HEK293T (cell line): ENCODE measurements at regions not wholly inside any gene's neighbourhood (a gene's known extent, or its start where the extent isn't known, plus 50 kb on each side); places are given as distances from the start of the nearest gene placed in this dataset.
"Not testable (repeated sequence)": the region's sequence is repeated elsewhere in the genome, so short reads cannot be mapped to it uniquely, and the experiment has no call there.

Experiments used
- CTCF ChIA-PET: fragments of 350-600 bp; formaldehyde crosslinking; extraction: SDS; loops from one replicate; lab custom pipeline; 2021; ENCODE audit warnings: antibody characterized with exemption, inconsistent platforms; lab: Yijun Ruan, JAX
- POLR2A ChIA-PET: fragments of 350-600 bp; formaldehyde crosslinking; extraction: SDS; loops from one replicate; lab custom pipeline; 2020; ENCODE audit warnings: antibody characterized with exemption, inconsistent platforms; lab: Yijun Ruan, JAX
- DNase-seq: peaks from one replicate; pipeline ENCODE4 v3.0.0; 2012; ENCODE audit warnings: mixed read lengths; ENCODE audit errors: extremely low spot score
- ARNT ChIP-seq: fragments of 450-650 bp; IDR thresholded peaks from 2 replicates; pipeline ENCODE4 v1.6.1; 2017; ENCODE audit warnings: mild to moderate bottlenecking
- BHLHE40 ChIP-seq: fragments of 450-650 bp; IDR thresholded peaks from 2 replicates; pipeline ENCODE4 v1.6.1; 2016; ENCODE audit warnings: mild to moderate bottlenecking, moderate library complexity, borderline replicate concordance
- CTBP1 ChIP-seq: fragments of 450-650 bp; IDR thresholded peaks from 2 replicates; pipeline ENCODE4 v1.6.1; 2016; ENCODE audit warnings: borderline replicate concordance
- ELF4 ChIP-seq: fragments of 450-650 bp; IDR thresholded peaks from 2 replicates; pipeline ENCODE4 v1.6.1; 2017; ENCODE audit warnings: antibody characterized with exemption
- FOXA1 ChIP-seq: fragments of 450-650 bp; IDR thresholded peaks from 2 replicates; pipeline ENCODE4 v1.6.1; 2016; ENCODE audit warnings: mild to moderate bottlenecking
- FOXK2 ChIP-seq: fragments of 450-650 bp; IDR thresholded peaks from 2 replicates; pipeline ENCODE4 v1.6.1; 2016; ENCODE audit warnings: mild to moderate bottlenecking
- FOXM1 ChIP-seq: fragments of 450-650 bp; IDR thresholded peaks from 2 replicates; pipeline ENCODE4 v1.6.1; 2017; ENCODE audit warnings: mild to moderate bottlenecking, borderline replicate concordance
- HDGF ChIP-seq: fragments of 450-650 bp; IDR thresholded peaks from 2 replicates; pipeline ENCODE4 v1.6.1; 2017; ENCODE audit warnings: antibody characterized with exemption, borderline replicate concordance
- L3MBTL2 ChIP-seq: fragments of 450-650 bp; conservative IDR thresholded peaks from 2 replicates; pipeline ENCODE4 v1.6.1; 2016; ENCODE audit warnings: mild to moderate bottlenecking
- LEF1 ChIP-seq: fragments of 450-650 bp; IDR thresholded peaks from 2 replicates; pipeline ENCODE4 v1.6.1; 2017; ENCODE audit warnings: mild to moderate bottlenecking, borderline replicate concordance
- NFRKB ChIP-seq: fragments of 450-650 bp; IDR thresholded peaks from 2 replicates; pipeline ENCODE4 v1.6.1; 2016; ENCODE audit warnings: mild to moderate bottlenecking, moderate library complexity
- PKNOX1 ChIP-seq: fragments of 450-650 bp; IDR thresholded peaks from 2 replicates; pipeline ENCODE4 v1.6.1; 2016
- SP1 ChIP-seq: fragments of 450-650 bp; IDR thresholded peaks from 2 replicates; pipeline ENCODE4 v1.6.1; 2017
- SUZ12 ChIP-seq: fragments of 450-650 bp; IDR thresholded peaks from 2 replicates; pipeline ENCODE4 v1.6.1; 2016; ENCODE audit warnings: mild to moderate bottlenecking
- TARDBP ChIP-seq: fragments of 450-650 bp; IDR thresholded peaks from 2 replicates; pipeline ENCODE4 v1.6.1; 2016
- ZNF384 ChIP-seq: fragments of 450-650 bp; IDR thresholded peaks from 2 replicates; pipeline ENCODE4 v1.6.1; 2016

- CTCF ChIA-PET, result no interaction called here
- POLR2A ChIA-PET, result interaction anchor here (0.5 kb wide), 1 partner anchor 400 kb away, joined by 3 read pairs; no protein-coding TSS in a partner anchor
- TF ChIP-seq SP1 (no peak), FOXA1 (no peak), ELF4 (no peak), FOXM1 (no peak), CTBP1 (no peak), SUZ12 (no peak), FOXK2 (no peak)
- no peak for DNase-seq
These were observed 1732.4 kb upstream of the CDH6 start for GRCh38 chr5:29460971-29461559.

- DNase-seq, POLR2A ChIA-PET: not testable (repeated sequence)
These were observed 1742.5 kb upstream of the CDH6 start for GRCh38 chr5:29451004-29451403.

GRCh38 chr5:29414681-29415080, 1778.8 kb upstream of the CDH6 start:
- ChIA-PET CTCF (no interaction called here), POLR2A (no interaction called here)
- no peak for TF ChIP-seq LEF1
- no peak for TF ChIP-seq FOXA1
- no peak for TF ChIP-seq TARDBP
- TF ChIP-seq PKNOX1, result no peak
- TF ChIP-seq ZNF384, result no peak
- no peak for TF ChIP-seq CTBP1
- TF ChIP-seq FOXK2, result no peak
- TF ChIP-seq SUZ12, result no peak
- no peak for TF ChIP-seq NFRKB
- no peak for TF ChIP-seq ELF4
- no peak for TF ChIP-seq BHLHE40
- TF ChIP-seq L3MBTL2, result no peak
- DNase-seq, result no peak

More at GRCh38 chr5:29451004-29451403, 1742.5 kb upstream of the CDH6 start:
- CTCF ChIA-PET, result not testable (repeated sequence)

GRCh38 chr5:29412979-29413378, 1780.5 kb upstream of the CDH6 start:
- ChIA-PET CTCF (no interaction called here), POLR2A (no interaction called here)
- TF ChIP-seq FOXK2 (no peak), L3MBTL2 (no peak), TARDBP (no peak), FOXA1 (no peak), NFRKB (no peak), CTBP1 (no peak), BHLHE40 (no peak), PKNOX1 (no peak), SP1 (no peak), SUZ12 (no peak), ZNF384 (no peak), LEF1 (no peak), HDGF (no peak), FOXM1 (no peak), ARNT (no peak), ELF4 (no peak)
- DNase-seq, result no peak

- CTCF ChIA-PET, result no interaction called here
- POLR2A ChIA-PET, result no interaction called here
- no peak for DNase-seq
- TF ChIP-seq FOXA1 (no peak), ZNF384 (no peak), ARNT (no peak), LEF1 (no peak), ELF4 (no peak), BHLHE40 (no peak), FOXK2 (no peak), SP1 (no peak), L3MBTL2 (no peak)
These were observed 1791.2 kb upstream of the CDH6 start for GRCh38 chr5:29402270-29402669.

- ChIA-PET POLR2A (no interaction called here), CTCF (no interaction called here)
- TF ChIP-seq FOXA1, result no peak
- DNase-seq, result no peak
These were observed 1803.5 kb upstream of the CDH6 start for GRCh38 chr5:29389993-29390392.

- CTCF ChIA-PET, result no interaction called here
- TF ChIP-seq LEF1, result no peak
- TF ChIP-seq SP1, result no peak
- no peak for DNase-seq
- POLR2A ChIA-PET, result no interaction called here
These were observed 1806.1 kb upstream of the CDH6 start for GRCh38 chr5:29387384-29387783.

GRCh38 chr5:29382780-29383179, 1810.7 kb upstream of the CDH6 start:
- POLR2A ChIA-PET, result no interaction called here
- no peak for DNase-seq
- TF ChIP-seq ARNT (no peak), FOXM1 (no peak), BHLHE40 (no peak), SP1 (no peak)
- CTCF ChIA-PET, result no interaction called here
